HG02840 (cell line): ENCODE measurements at regions not wholly inside any gene's neighbourhood (a gene's known extent, or its start where the extent isn't known, plus 50 kb on each side); places are given as distances from the start of the nearest gene placed in this dataset.
A peak's percentile ranks its signal among the peaks of the same experiment; 100 is the strongest.

ENCODE experiments used
- ATAC-seq: cut with Tn5 transposase; IDR thresholded peaks from one replicate; pipeline ENCODE4 v1.9.1; 2021; ENCODE audit warnings: mild to moderate bottlenecking, moderate library complexity, moderate number of reproducible peaks; ENCODE audit not compliant: unreplicated experiment, low FRiP score

DNA sequence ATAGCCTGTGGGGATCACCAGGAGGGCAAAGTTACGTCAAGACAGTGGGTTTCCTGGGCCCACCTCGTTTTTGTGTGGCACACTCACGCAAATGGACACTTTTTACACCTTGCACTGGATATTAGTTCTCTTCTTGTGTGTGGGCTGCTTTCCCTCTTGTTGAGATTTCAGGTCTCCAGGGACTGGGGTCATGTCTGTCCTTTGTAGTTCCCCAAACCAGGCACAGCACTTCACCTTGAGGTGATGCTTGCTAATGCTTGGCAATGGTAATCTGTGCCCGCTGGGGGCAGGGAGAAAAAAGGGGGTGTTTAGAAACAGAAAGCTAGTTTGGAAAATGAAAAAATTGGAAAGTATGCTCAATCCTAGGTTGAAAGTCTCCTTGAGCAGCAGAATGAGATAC, 195.3 kb downstream of the PTEN start:
- no peak for ATAC-seq

DNA sequence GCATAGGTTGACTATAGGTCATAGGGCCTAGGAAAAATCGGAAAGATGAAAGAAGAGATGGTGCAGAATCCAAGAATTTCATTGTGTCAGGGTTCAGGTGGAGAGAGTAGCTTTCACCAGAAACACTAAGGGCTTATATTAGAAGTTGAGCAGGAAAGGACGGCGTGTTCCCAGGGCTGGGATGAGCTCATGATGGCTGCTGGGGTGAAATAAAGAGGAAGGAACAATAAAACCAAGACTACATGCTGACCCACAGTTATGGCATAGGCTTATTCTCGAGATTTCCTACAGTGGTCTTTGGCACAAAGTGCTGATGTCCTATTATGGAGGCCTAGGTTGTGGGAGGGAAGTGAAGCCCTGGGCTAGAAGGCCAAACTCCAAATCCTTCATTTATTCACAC, 195.8 kb downstream of the PTEN start:
- ATAC-seq = no peak

DNA sequence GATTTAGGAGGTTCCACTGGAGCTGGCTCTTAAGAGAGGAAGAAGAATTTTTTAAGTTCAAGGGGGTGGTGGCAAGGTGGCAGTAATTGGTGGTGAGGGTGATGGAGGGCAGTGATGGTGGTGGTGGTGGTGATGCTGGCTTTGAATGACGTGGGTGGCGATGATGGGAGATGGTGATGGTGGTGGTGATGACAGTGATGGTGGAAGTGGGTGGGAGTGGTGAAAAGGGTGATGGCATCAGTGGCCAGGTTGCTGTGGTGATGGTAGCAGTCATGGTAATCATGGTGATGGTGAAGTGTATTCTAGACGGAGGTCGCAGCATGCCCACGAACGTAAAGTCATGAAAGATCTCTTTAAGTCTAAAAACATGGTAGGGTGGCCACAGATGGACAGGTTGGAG, 197.3 kb downstream of the PTEN start:
- ATAC-seq = no peak

DNA sequence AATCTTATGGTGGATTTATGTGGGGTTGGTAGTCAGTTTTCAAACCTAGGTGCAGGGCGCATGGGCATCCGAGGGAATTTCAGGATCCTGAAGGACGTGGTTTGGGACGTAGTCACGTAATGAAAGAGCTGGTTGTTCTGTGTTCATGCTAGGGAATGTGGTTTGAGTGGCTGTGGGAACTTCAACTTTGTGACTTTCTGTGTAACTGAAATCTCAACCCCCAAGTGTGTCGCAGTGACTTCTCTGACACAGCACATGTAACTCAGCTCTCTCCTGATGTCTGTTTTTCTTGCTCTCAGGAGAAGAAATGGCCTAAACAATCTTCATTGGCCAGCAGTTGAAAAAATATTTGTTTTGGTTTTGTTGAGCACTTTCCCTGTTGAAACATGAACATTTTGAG, 199.0 kb downstream of the PTEN start:
- no peak for ATAC-seq

DNA sequence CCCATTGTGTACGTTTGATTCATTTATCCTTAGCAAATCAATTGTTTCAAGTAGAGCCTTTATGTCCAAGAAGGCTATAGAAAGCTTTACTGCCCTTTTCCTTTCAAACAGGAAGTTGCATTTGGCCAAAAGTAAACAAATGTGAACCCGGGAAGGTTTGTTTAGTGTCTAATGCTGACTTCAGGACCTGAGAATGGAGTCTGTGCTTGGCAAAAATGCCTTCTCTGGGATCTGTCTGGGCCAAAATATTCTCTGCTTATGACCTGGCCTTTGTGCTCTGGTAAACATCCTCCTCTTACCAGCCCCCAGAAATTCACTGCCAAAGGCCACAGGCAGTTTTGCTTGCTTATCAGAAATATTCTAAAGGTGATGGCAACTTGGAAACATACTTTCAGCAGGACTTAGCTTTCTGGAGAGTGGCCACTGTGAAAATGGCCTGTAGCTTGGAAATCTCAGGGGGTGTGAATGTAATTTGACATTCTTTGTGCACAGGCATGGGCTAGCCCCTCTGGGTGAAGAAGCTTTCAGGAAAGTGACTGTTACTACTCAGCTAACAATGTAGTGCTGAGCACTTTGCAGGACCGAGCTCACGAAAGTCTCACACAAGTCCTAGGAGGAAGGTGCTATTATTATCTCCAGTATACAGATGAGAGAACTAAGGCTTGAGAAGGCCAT, 199.5 kb downstream of the PTEN start:
- ATAC-seq = no peak

- ATAC-seq = no peak
These were observed 200.6 kb downstream of the PTEN start for GRCh38 chr10:88063861-88064557.

- ATAC-seq = peak; percentile 57
These were observed 201.4 kb downstream of the PTEN start for GRCh38 chr10:88064608-88065382.

GRCh38 chr10:88065383-88066049, 202.1 kb downstream of the PTEN start:
- no peak for ATAC-seq

DNA sequence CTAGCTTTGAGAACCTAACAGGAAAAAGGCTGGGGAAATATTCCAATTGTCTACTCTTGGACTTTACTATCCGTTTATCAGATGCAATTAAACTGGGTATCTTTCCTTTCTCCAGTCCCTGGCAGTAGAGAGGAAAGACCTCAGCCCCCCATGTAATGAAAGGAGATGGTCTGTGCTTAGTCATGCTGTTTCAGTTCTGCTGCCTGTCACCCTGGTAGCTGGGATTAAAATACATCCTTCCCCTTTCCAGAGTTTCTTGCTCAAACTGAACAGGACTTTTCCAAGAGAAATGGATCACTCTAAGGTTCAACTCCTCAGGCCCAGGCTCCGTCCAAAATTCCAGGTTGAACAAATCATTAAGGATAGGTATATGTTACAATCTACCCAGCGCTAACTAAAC, 202.9 kb downstream of the PTEN start:
- no peak for ATAC-seq

DNA sequence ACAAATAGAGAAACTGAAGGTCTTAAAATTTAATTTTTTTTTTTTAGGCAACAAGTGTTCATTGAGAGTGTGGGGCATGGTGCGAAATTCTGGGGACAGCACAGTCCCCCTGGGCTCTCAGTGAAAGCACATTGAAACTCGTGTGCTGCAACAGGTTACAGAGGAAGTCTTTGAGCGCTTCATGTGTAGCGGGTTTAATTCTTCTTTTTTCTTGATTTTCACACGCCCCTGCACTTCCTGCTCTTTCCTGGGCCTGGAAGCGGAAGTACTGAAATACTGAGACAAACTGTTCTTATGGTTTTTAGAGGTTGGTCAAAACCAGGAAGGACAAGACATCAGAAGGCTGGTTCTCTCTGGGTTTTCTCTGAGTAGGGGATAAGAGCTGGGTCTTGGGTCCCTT, 203.5 kb downstream of the PTEN start:
- no peak for ATAC-seq

DNA sequence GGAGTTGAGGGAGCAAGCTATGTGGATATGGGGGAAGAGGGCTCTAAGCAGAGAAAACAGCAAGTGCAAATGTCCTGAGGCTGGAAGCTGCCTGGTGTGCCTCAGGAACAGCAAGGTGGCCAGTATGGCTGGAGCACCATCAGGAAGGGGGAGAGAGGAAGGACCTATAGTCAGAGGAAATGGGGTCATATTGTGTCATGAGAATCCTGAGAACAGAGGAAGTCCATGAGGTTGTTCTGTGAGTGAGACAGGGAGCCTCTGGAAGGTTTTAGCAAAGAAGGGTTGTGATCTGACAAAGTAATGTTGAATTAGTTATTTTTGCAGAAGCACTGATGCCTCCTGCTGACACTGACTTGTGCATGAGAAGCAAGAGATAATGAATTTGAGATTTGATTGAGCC, 204.3 kb downstream of the PTEN start:
- ATAC-seq = no peak

GRCh38 chr10:88069338-88069737, 205.9 kb downstream of the PTEN start:
- ATAC-seq = no peak

DNA sequence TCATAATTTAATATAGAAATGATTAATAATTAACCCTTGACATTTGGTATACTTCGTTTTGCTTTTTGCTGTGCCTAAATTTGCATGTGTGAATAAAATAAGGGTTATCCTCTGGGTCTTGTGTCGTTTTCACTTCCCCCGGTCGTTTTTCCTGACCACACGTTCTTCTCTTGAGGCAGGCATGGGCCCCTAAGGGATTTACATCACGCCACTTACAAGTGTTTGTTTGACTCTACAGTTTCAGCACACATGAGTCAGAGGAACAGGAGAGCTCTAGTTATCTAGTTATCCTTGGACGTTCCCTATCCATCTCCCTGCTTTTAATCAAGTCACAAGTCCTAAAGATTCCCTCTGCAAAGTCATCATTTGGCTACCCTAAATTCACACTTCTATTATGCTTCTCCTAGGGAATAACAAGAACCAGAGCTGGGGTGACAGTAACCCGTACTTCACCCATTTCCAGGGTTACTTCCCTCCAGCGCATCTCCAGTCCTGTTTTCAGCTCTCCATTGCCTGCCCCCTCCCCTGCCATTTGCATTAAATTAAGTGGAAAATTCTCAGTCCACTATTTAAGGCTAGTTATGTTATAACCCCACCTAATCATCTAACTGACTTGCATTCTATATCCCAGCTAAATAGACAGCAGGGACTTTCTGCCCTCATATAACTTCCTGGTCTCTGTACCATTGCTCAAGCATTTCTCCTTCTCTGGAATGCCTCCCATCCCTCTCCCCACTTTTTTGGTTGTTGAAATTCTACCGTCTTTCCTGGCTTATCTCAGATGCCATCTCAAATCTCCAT, 206.9 kb downstream of the PTEN start:
- no peak for ATAC-seq

- no peak for ATAC-seq
These were observed 208.5 kb downstream of the PTEN start for GRCh38 chr10:88071879-88072278.

DNA sequence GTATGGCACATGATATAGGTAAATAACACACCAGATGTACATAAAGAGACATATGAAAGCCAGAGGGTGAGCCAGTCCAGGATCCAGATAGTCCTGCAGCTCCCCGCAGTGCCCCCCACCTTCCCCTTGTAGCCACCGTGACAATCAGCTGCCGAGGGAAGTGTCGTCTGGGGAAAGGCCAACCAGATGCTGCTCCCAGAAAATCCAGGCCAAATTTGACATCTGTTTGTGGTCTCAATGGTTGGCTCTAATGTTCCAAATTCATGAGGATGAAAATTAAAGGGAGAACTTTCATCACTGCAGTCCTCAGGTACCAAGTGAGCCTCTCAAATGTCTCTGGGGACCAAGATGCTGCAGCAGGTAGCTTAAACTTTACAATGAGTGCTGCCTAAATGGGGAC, 210.3 kb downstream of the PTEN start:
- ATAC-seq = no peak

DNA sequence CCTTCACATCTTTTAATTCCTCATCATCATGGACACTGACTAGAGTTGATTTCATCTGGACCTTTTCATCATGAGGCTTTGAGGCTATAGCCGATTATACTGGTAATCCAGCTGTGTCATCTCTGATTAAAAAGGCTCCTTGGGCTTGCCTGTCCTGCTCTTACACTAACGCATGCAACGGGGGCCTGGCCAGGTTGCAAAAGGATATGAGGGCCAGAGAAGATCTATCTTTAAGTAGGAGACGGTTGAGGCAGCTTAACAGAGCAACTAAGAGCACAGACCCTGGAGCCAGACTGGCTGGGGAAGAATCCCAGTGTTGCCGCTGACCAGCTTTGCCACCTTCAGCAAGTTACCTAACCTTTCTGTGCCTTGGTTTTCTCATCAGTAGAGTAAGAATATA, 211.5 kb downstream of the PTEN start:
- ATAC-seq = no peak

GRCh38 chr10:88076027-88076880, 212.8 kb downstream of the PTEN start:
- ATAC-seq = peak; percentile 50

DNA sequence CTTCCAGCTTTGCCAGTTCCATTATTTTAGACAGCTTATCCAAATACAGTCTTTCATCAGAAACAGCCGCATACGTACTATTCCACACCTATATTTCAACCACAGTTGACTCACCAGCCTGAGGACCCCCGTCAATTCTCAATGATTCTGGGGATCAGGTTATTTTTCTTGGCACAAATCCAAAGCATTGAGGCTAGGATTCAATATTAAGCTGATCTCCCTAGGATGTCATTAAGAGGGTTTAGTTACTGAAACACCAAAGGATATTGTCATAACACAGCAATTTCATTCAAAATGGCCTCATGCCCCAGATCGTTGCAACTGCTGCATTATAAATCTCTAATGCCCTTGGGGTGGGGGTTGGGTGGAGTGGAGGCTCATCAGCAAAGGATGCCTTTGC, 214.6 kb downstream of the PTEN start:
- no peak for ATAC-seq

- peak; percentile 42 for ATAC-seq
These were observed 216.8 kb downstream of the PTEN start for GRCh38 chr10:88080213-88080612.
